GM21360 (cell line): ENCODE measurements at regions not wholly inside any gene's neighbourhood (a gene's known extent, or its start where the extent isn't known, plus 50 kb on each side); places are given as distances from the start of the nearest gene placed in this dataset.
A peak's percentile ranks its signal among the peaks of the same experiment; 100 is the strongest.

Experiments used
- ATAC-seq: cut with Tn5 transposase; IDR thresholded peaks from one replicate; pipeline ENCODE4 v1.9.1; 2021; ENCODE audit warnings: mild to moderate bottlenecking, moderate library complexity; ENCODE audit not compliant: unreplicated experiment

DNA sequence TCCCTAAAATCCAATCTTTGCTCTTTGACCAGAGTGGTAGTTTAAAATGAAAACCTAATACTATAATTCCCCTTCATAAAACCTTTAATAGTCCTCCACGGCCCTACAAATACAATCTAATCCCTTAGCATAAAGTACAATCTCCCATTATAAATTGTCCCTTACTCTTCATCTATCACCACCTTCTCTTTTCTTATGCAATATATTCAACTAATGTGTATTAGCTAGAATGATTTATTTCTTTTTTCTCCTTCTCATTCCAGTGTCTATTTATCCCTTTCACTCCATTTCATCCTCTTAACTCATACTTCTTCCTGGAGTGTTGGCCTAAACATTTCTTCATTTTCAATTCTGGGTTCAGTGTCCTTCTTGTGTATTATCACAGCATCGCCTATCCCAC is 872.1 kb upstream of the PCDH20 start:
- ATAC-seq = no peak

GRCh38 chr13:62280590-62280989 is 864.9 kb upstream of the PCDH20 start:
- peak; percentile 73 for ATAC-seq

DNA sequence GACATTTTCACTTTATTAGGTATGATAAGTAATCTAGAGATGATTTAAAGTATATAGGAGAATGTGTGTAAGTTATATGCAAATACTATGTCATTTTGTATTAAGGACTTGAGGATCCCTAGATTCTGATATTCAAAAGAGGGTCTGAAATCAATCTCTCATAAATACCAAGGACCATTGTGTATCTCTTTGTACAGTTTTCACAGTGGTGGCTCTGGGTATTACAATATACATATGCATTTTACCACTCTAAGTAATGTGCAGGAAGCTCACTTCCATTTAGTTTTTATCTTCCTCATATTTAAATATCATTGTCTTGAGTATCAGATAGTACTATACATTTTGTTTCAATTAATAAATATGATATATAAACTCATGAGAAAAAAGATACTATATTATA is 862.6 kb upstream of the PCDH20 start:
- ATAC-seq = no peak

GRCh38 chr13:62251734-62252133 is 836.1 kb upstream of the PCDH20 start:
- ATAC-seq = no peak

- no peak for ATAC-seq
Measured at GRCh38 chr13:62250501-62251201, 835.0 kb upstream of the PCDH20 start.

- ATAC-seq = no peak
Measured at GRCh38 chr13:62246581-62246980, 830.9 kb upstream of the PCDH20 start.

GRCh38 chr13:62243106-62243505 is 827.5 kb upstream of the PCDH20 start:
- ATAC-seq = no peak

GRCh38 chr13:62234780-62235440 is 819.3 kb upstream of the PCDH20 start:
- ATAC-seq = no peak

- no peak for ATAC-seq
Measured at GRCh38 chr13:62210951-62211350, 795.3 kb upstream of the PCDH20 start.

GRCh38 chr13:62209529-62209928 is 793.9 kb upstream of the PCDH20 start:
- ATAC-seq = peak; percentile 73

DNA sequence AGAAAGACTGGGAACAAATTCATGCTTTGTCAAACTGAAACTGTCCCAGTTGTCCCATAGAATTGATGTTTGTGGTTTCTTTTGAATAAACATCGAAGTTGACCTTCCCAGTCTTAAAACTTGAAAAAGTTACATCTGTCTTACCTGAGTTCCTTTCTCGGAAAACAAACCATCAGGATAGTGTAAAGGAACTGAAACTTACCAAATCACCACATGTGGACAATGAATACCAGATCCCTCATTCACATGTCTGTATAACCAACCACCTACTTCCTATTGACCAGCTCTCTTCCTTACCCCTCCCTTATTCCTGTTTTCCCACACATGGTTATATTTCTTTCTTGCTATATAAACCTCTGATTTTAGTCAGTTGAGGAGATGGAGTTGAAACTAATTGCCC is 791.7 kb upstream of the PCDH20 start:
- ATAC-seq = no peak

DNA sequence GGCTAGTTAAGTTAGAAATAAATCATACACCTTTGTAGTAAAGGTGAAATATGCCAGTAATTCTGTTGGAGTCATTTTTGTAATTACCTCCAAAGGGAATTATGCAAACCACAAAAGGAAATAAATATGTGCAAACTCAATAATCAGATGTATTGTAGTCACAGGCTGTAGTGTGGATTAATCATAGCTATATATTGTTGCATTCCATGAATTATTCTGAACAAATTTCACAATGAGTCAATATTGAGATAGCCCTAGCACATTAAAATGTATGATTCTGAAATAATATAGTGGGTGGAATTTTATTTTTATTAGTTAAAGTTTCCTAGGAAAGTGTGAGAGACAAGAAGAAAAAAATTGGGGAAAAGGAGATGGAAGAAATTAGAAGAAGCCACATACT is 790.5 kb upstream of the PCDH20 start:
- ATAC-seq = no peak

DNA sequence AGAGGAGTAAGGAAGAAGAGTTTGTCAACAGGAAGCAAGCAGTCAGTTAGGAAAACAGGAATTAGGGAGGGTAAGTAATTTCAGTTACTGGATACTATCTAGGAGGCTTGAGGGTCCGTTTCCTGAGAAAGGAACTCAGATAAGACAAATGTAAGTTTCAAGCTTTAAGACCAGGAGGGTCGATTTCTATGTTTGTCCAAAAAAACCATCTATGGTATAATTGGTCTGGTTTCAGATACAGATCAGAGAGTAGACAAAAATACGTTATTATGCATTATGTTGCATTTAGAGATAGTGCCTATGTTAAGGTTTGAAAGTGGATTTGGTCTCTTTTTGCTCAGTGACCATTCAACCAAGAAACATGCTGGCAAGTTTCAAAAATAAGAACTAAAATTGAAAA is 789.6 kb upstream of the PCDH20 start:
- ATAC-seq = no peak

- ATAC-seq = no peak
Measured at GRCh38 chr13:62194371-62194770, 778.7 kb upstream of the PCDH20 start.

DNA sequence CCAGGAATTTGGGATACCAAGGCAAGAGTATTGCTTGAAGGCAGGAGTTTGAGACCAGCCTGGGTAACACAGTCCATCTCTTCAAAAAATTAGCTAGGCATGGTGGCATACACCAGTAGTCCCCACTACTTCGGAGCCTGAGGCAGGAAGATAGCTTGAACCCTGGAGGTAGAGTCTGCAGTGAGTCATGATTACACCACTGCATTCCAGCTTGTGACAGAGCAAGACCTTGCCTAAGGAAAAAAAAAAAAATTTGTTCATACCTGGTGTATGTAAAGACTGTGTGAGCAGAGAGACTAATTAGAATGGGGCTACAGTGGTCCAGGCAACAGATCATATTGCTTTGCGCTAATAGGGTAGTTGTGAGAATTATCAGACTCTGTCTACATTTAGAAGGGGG is 778.3 kb upstream of the PCDH20 start:
- no peak for ATAC-seq

- no peak for ATAC-seq
Measured at GRCh38 chr13:62185631-62186255, 770.1 kb upstream of the PCDH20 start.

DNA sequence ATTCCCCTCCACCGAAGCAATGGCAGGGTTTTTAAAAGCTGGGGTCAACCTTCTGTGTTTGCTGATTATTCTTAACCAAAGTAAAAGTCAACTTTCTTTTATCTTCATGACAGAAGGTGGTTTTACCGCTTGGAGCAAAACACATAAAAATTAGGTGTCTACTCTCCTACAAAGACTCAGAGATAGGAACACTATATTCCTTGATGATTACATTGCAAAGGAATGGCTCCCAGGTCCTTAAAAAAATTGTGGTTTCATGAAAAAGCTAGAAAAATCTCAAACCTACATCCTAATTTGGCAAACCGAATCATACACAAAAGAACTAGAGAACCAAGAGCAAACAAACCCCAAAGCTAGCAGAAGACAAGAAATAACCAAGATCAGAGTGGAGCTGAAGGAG is 760.4 kb upstream of the PCDH20 start:
- ATAC-seq = no peak

- no peak for ATAC-seq
Measured at GRCh38 chr13:62173958-62174357, 758.3 kb upstream of the PCDH20 start.

DNA sequence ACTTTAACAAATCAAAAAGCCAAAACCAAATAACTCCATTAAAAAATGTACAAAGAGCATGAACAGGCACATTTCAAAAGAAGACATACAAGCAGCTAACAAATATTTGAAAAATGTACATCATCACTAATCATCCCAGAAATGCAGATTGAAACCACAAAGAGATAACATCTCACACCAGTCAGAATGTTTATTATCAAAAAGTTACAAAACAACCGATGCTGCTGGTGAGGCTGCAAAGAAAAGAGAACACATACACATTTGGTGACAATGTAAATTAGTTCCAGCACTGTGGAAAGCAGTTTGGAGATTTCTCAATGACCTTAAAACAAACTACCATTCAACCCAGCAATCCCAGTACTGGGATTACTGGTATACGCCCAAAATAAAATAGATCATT is 756.0 kb upstream of the PCDH20 start:
- no peak for ATAC-seq

DNA sequence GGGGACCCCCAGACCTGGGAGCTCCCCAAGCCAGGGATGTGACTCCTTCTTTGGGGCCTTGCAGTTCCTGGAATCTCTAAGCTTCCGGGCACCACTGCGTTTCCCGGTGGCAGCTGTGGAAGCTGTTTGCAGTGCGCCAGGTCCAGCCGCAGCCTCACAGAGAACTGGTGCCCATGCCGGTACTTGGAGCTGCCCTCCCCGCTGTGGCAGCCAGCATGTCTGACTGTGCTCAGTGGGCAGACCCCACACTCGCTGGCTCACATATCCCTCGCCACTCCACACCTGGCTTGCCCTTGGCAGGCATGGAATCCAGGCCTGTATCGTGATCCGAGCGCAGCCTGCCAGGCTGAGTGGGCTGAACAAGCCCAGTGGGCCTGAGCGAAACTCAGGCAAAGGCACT is 753.2 kb upstream of the PCDH20 start:
- ATAC-seq = no peak

DNA sequence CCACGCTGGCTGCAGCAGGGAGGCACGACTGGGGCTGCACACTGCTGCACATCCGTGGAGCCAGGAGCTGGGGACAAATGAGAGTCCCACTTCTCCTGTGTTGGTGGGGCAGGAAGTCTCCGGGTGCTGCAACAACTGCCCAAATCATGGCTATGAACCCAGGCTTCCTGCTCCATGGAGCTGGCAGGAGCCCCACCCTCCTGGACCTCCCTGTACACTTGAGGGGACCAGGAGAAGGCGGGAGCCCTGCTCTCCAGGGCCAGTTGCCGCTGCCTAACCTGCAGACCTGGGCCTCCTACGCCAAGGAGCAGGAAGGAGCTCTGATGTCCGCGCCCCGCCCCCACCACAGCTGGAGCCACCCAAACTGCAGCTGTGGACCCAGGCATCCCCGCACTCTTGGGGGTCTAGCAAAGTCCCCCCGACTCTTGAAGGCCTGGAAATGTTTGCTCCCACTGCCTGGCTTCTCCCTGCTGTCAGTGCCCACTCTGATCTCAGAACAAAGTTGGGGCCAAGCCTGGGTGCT is 752.1 kb upstream of the PCDH20 start:
- no peak for ATAC-seq

DNA sequence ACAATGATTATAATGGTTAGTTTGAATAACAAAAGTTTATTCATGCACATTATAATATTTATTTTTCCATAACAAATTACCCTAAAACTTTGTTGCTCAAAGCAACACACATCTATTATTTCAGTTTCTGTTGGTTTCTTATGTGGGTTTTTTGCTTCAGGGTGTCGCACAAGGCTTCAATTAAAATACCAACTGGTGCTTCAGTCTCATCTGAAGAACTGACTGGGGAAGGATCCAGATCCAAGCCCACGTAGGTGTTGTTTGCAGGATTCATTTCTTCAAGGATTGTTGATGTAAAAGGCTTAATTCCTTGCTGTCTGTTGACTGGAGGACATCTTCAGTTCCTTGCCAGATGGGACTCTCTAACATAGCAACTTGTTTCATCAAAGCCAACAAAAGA is 747.2 kb upstream of the PCDH20 start:
- no peak for ATAC-seq
